GM19035 (cell line): ENCODE measurements at regions not wholly inside any gene's neighbourhood (a gene's known extent, or its start where the extent isn't known, plus 50 kb on each side); places are given as distances from the start of the nearest gene placed in this dataset.
"Not testable (repeated sequence)": the region's sequence is repeated elsewhere in the genome, so short reads cannot be mapped to it uniquely, and the experiment has no call there.

Source experiments
- ATAC-seq: cut with Tn5 transposase; IDR thresholded peaks from one replicate; pipeline ENCODE4 v1.9.1; 2021; ENCODE audit not compliant: unreplicated experiment

DNA sequence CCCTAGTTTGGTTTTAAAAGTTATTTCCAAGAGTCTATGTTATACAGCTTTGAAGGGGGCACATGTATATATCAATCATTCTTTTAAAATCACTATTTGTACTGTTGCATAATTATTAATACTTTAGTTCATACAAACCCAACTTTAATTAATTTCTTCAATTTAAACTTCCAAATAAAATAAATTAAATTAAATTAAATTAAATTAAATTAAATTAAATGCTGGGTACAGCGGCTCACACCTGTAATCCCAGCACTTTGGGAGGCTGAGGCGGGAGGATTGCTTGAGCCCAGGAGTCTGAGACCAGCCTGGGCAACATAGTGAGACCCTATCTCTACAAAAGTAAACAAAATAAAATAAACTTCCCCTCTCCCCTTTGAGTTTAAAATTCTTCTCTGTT, 98.9 kb upstream of the MYO10 start:
- ATAC-seq, result not testable (repeated sequence)

DNA sequence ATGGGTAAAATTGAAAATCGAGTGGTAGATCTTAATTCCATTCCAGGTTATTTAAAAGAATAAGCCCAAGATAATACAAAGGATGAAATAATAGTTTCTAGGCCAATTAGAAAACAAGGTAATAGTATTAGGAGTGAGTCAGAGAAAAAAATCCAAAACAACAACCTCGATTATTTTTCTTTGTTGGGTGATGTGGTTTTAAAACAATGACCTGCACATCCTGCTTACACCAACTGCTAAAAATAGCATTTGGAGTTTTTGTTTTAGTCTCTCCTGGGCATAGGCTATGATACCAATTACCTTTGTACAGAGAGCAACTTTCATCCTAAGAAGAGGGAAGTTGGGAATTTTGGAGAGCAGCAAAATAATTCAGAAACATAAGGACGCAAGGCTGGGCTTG, 101.7 kb upstream of the MYO10 start:
- no peak for ATAC-seq

DNA sequence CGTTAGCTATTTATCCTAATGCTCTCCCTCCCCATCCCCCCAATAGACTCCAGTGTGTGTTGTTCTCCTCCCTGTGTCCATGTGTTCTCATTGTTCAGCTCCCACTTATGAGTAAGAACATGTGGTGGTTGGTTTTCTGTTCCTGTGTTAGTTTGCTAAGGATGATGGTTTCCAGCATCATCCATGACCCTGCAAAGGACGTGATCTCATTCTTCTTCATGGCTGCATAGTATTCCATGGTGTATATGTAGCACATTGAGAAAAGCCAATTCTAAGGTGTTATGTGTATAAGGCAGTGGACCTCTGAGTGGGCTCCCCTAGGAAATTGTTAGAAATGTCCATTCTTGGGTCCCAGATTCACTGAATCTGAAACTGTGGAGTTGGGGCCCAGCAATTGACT, 103.1 kb upstream of the MYO10 start:
- ATAC-seq, result no peak

DNA sequence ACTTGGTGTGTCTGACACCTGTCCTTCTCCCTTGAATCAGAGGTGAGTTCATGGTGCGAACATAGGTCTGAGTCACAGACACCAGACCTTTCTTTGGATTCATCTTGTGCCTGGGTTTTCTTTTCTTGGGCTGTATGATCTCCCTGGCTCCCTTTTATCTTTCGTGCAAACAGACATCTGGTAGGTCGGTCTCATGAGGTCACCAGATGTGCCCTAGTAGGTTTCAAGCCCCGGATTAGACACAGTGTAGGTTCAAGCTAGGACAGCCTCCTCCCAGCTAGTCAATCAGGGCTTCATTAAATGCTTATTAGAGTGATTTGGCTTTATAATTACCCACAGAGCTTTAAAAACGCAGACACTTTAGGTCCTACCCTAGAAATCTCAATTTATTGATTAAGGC, 106.0 kb upstream of the MYO10 start:
- ATAC-seq, result no peak

DNA sequence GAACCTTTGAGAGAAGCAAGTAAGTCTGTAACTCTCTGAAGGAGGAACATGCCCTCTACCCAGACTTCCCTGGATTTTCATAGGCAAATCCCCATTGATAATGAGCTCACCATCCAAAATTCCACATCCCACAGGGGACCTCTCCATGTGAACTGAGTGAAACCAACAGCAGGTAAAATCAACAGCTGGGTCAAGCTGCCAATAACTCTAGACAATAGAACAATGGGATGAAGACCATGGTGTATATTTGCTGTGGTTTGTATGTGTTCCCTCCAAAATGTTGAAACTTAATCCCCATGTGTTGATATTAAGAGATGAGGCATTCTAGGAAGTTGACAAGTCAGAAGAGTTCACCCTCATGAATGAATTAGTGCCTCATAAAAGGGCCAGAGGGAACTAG, 110.2 kb upstream of the MYO10 start:
- ATAC-seq, result no peak

DNA sequence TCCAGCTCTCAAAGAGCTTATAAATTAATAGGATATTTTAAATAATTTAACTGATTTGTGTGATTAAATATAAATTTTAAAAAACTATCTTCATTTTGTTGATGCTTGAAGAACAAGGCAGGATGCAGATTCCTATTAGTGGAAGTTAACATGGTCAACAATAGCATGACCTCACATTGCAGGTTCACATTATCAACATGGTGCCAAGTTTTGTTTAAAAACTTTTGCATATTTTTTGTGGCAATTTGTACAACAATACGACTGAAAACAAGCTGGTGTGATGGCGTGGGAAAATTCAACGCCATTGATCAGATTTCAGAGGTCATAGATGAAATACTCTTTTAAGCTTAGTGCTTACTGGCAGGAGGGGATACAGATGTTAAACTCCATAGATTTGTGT, 114.1 kb upstream of the MYO10 start:
- ATAC-seq, result no peak

DNA sequence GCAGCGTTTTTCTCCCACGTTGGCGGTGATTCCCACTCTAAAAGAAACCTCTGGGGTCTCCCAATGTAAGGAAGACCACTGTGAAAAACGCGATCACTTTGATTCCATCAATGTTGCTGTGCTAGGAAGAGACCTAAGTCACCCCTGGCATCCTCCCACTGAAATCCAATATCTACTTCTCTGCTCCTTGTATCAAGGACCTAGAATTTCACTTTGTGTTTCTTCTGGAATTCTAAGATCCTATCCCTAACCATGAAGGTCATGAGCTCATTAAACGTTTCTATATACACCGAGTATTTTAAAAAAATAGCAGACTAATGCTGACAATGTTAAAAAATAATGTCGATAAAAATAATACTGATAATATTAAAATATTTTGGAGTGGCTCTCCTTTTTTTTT, 118.8 kb upstream of the MYO10 start:
- ATAC-seq, result no peak

DNA sequence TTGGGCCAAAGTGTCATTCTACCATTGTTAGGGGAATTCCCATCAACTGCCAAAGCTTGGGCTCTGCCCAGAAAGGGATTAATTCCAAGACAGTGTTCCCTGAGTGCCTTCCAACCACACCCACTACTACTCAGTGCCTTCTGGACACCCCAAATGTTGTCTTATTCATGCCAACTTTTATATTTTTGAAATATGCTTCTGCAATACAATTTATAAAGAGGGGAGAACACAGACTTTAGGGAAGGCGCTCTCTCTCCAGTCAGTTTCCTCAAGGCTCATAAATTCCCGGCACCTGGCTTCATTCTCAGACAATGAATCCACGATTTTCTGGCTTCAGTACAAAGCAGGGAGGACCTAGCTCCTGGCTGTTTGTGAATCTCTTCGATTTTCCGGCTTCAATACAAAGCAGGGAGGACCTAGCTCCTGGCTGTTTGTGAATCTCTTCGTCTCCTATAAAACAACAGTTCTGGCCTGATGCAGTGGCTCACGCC, 120.1 kb upstream of the MYO10 start:
- no peak for ATAC-seq

DNA sequence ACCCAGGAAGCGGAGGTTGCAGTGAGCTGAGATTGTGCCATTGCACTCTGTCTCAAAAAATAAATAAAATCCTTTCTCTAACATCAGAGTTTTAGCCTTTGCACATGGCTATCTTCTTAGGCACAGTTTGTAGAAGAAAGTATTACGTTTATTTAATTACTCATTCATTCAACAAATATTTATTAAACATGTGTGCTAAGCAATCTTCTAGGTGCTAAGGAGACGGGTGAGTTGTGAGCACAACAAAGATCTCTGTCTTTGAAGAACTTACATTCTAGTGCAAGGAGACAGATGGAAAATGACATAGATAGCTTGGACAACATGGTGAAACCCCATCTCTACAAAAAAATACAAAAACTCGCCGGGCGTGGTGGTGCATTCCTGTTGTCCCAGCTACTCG, 122.3 kb upstream of the MYO10 start:
- no peak for ATAC-seq

DNA sequence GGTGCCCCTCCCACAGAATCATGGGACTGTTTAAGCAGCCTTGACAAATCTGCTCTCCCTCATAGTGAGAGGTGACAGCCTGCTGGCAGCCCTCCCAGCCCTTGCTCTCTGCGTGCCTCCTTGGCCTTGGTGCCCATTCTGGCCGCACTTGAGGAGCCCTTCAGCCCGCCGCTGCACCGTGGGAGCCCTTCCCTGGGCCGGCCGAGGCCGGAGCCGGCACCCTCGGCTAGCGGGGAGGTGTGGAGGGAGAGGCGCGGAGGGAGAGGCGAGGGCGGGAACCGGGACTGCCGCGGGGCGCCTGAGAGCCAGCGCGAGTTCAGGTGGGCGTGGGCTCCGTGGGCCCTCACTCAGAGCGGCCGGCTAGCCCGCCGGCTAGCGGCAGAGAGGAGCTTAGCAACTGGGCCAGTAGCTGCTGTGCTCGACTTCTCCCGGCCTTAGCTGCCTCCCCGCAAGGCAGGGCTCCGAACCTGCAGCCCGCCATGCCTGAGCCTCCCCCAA, 125.9 kb upstream of the MYO10 start:
- no peak for ATAC-seq

DNA sequence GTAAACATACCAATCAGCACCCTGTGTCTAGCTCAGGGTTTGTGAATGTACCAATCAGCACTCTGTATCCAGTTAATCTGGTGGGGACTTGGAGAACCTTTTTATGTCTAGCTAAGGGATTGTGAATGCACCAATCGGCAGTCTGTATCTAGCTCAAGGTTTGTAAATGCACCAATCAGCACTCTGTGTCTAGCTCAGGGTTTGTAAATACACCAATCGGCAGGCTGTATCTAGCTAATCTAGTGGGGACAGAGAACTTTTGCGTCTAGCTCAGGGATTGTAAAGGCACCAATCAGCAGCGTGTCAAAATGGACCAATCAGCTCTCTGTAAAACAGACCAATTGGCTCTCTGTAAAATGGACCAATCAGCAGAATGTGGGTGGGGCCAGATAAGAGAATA, 126.7 kb upstream of the MYO10 start:
- not testable (repeated sequence) for ATAC-seq

DNA sequence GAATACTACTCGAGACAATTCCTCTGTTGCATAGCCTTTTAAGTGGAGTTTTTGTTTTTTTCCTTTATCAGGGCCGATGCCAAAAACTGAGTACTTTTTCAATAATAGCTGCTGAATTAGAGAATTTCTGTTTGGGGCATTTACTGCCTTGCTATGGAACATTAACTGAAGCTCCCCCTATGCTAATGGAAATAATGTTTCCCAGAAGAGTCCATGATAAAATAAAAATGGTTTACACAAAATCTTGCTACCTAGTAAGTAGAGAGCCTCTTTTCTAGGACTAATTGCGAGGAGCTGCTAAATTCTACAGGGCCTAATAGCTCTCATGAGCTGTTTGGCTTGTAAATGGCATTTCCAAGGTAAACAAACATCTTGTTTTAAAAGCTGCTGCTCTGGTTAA, 128.2 kb upstream of the MYO10 start:
- ATAC-seq, result no peak

DNA sequence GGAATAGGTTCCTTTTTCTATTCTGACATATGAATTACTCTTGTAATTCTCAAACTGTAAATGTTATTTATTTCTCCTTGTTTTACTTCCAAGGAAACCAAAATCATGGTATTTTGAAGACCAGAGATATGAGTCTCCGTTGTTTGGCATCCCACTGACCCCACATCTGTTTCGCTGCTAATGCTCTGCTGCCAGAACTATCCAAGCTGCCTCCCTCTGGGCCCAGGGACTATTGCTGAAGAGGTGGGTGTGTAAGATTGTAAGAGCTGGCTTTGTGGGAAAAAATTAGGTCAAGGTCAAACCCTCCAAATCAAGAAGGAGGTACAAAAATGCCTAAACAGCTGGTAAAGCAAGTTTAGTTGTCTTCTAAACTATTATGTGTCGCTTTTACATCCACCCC, 129.4 kb upstream of the MYO10 start:
- no peak for ATAC-seq

DNA sequence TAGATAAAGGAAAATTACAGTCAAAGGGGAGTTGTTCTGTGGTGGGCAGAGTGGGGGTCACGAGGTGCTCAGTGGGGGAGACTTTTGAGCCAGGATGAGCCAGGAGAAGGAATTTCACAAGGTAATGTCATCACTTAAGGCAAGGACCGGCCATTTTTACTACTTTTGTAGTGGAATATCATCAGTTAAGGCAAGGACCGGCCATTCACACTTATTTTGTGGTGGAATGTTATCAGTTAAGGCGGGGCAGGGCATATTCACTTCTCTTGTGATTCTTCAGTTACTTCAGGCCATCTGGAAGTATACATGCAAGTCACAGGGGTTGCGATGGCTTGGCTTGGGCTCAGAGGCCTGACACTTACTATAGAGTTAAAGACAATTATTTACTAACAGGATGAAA, 129.9 kb upstream of the MYO10 start:
- not testable (repeated sequence) for ATAC-seq

DNA sequence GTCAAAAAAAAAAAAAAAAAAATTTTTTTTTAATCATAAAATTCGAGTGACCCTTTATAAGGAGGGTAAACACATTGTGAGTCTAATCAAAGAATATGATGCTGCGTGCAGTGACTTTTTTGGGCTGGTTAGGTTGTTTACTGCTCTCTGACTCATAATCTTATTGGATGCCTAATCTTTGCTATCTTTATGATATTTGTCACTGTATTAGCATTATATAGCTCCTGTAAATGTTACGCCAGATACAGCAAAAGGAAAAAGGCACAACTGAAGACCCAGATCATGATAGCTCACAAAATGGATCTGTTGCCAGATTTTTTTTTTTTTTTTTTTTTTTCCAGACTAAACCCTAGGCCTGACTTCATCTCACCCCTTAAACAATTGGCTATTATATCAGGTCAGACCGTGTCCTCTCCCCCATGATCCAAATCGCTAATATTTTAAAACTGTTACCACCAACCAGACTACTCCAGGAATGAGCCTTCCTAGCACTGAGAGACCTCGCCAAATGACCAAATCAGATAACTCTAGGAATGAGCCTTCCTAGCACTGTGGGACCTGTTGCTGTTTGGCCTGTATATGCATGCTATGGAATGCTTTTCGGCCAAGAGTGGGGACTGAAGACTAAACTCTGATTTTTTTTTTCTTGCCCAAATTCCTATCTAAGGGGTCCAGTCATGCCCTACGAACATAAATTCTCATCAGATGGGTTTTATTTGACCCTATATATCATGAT, 131.7 kb upstream of the MYO10 start:
- ATAC-seq, result no peak

DNA sequence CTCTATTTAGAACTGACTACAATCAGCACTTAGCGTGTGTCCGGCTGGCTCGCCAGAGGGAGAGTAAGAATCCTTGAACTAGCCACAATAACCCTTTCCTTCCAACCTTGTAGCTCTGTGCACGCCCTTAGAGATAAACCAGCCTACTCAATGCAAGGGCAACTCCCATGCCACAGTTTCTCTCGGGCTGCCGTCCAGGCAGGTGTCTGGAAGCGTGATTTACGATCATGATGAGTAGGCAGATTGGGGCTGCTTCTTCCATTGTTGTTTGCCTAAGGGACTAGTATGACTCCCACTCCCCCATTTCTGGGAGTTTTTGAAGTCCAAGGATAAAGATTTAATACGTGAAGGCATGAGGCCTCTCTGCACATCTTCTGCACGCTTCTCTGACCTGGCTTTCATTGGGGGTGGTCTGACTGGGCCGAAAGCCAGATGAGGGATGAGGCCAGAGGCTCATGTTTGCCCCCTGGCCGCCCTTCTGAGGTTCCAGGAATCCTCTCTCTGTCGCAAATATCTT, 134.0 kb upstream of the MYO10 start:
- ATAC-seq, result no peak

DNA sequence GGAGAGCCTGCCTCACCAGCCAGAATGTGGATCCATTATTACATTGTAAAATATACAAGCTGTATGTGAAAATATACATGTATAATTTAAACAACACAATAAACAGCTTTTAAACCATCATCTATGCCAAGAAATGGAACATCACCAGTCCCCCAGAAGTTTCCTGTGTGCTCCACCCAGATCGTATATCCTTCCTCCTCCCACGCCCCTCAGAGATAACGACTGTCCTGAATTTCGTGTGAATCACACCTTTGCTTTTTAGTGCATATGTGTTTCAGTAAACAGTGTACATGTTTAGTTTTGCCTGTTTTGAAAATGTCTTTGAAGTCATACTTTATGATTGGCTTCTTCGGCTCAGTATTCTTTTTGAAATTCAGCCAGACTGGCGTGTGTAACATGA, 134.6 kb upstream of the MYO10 start:
- ATAC-seq, result no peak

DNA sequence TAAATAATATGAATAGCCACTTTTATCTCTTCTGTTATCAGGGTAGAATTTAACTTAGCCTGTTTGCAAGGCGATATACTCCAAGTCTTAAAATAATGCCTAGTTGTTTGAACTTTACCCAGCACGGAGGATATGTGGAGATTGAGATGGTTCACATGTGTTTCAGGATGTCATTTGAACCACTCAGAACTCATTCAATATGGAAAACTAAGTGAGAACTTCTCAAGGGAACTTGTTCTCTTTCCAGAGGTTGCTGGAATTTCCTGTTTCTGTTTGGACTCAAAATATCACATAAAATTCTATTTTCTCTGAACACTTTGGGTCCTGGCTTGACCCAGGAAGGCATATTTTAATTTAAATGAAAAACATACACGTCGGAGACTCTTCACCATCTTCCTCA, 139.1 kb upstream of the MYO10 start:
- no peak for ATAC-seq

DNA sequence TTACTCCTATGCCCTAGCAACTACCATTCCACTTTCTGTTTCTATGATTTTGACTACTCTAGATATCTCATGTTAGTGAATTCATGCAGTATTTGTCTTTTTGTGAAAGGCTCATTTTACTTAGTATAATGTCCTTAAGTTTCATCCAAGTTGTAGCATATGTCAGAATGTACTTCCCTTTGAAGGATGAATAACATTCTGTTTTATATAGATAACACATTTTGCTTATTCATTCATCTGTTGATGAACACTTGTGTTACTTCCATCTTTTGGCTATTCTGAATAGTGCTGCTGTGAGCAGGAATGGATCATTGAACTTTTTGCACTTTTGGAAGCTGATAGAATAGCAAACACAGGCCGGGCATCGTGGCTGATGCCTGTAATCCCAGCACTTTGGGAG, 140.2 kb upstream of the MYO10 start:
- ATAC-seq, result no peak

DNA sequence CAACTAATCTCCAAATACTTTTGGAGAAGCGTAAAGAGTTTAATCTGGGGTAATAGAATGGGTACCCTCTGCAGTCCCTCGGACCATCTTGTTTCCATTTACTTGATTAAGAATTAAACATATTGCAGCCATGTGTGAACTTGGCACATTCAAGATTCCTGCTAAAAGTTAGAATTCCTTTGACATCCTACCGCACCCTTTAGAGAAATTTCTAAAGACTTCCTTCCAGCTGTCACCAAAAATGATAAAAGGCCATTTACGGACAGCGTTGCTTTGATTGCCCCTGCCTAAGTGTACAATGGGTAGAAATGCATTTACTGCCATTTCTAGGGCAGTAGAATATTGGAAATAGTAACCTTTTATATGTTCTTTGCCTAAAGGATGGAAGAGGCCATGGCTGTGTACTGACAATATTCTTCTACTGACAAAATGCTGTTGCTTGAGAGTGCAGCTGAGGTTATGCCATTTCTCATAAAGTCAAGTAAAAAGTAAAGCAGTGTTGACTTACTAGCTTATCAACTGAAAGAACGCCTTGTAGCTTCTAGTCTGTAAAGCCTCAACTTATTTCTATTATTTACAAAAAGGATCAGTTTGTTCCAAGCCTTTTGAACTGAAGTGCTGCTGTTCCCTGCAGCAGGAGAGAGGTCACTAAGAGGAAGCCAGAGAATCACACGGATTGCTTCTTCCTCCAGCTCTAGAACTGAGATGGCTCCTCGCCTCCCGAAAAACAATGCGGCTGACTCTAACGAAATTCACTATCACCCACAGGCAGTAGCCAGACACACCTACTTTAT, 139.8 kb upstream of the BASP1 start:
- no peak for ATAC-seq

DNA sequence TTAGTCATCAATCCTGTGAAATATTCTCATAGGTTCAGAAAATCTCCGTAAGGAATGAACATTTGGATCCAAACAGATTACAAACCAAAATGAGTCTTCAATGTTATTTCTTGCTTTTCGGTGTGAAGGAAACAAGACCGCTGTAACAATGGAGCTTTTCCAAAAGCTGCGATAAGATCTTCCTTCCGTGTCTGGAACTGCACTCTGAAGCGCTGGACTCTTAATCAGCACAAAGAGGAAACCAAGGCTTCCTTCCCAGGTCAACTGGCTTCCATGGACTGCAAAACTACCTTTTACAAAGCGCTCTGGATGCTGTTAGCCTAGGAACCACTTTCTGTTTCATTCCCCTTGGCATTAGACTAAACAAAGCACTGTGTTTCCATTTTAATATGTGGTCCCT, 137.9 kb upstream of the BASP1 start:
- no peak for ATAC-seq

DNA sequence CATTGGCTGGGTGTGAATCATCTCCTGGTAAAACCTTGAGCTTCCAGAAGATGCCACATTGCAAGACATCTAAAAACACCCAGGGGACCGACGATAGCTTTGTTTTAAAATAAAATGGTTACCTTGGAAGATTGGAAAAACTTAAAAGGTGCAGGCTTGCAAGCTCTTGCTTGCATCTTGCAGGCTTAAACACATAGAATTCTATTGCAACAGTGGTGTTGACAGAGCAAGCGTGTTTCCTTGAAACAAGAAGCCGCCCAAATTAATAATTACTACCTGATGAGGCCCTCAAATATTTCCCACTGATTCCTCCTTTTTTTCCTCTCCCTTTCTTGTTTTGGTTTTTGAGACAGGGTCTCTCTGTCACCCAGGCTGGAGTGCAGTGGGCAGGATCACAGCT, 137.1 kb upstream of the BASP1 start:
- no peak for ATAC-seq
